HG02678 (cell line): ENCODE measurements at regions not wholly inside any gene's neighbourhood (a gene's known extent, or its start where the extent isn't known, plus 50 kb on each side); places are given as distances from the start of the nearest gene placed in this dataset.
"Not testable (repeated sequence)": the region's sequence is repeated elsewhere in the genome, so short reads cannot be mapped to it uniquely, and the experiment has no call there.

ENCODE experiments used
- ATAC-seq: cut with Tn5 transposase; IDR thresholded peaks from one replicate; pipeline ENCODE4 v1.9.1; 2021; ENCODE audit warnings: mild to moderate bottlenecking, moderate library complexity; ENCODE audit not compliant: unreplicated experiment

- no peak for ATAC-seq
These were observed 98.1 kb downstream of the NEDD1 start for GRCh38 chr12:97005174-97005573.

GRCh38 chr12:97005646-97006045, 98.6 kb downstream of the NEDD1 start:
- ATAC-seq: no peak

- no peak for ATAC-seq
These were observed 99.5 kb downstream of the NEDD1 start for GRCh38 chr12:97006585-97006984.

GRCh38 chr12:97016163-97016562, 109.1 kb downstream of the NEDD1 start:
- ATAC-seq: no peak

- ATAC-seq: no peak
These were observed 110.2 kb downstream of the NEDD1 start for GRCh38 chr12:97017213-97017612.

DNA sequence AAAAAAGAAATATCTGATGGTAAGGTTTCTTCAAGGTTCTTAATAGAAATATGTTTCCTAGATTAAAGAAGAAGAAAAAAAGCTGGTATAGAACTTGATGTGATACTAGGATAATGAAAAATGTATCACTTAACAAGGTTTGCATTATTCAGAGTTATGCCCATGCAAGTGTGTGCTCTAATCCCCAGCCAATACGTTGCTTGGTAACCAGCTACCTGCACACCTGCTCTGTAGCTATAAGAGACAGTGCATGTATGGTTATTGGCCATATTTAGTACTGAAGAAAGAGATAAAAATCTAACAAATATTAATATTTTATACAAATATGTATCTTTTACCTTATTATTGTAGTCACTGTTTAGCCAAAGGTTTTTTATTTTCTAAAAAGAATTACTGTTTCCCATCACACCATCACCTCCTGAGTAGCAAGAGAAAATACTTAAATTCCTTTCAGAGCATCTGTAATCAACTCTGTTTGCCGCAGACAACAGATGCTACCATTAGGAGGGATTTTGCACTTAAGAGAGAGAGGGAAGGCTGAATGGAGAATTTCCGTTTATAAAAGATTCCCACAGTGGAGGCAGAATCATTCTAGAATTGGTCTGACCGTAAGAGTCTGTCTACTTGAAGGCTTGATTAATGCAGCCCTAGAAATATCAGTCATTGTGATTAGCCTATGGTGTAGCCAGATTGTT, 115.6 kb downstream of the NEDD1 start:
- ATAC-seq: no peak

DNA sequence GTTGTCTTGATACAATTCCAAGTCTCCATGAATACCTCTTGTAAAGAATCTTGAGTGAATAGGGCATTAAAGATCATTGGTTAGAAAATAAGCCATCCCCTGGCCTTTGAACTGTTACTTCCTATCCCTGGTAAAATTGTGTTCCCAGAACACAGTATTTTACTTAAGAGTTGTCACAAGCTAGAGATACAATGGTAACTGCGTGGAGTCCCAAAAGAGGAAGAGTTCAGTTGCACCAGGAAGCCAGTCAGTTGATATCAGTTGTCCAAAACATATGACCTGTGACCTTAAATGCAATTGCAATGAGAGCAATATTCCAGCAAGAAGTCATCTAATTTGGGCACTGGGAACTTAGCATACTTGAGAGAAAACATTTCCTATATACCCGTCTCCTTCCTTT, 117.3 kb downstream of the NEDD1 start:
- no peak for ATAC-seq

GRCh38 chr12:97026901-97027300, 119.8 kb downstream of the NEDD1 start:
- ATAC-seq: no peak

DNA sequence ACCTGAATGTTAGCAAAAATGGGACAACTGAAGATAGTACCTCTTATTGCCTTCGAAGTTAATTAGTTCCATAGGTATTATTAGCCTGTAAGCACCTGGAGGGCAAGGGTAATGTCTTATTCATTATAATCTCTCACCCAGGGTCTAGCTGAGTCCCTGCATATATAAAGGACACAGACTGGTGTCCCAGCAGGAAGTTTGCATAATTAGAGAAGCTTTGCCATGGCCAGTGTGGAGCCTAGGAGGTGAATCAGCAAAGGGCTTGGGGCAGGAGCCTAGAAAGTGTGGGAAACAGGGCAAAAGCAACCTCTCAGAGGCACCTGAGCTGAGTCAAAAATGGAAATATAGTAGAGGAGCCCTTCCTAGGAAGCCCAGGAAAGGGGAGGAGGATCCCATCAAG, 120.4 kb downstream of the NEDD1 start:
- no peak for ATAC-seq

DNA sequence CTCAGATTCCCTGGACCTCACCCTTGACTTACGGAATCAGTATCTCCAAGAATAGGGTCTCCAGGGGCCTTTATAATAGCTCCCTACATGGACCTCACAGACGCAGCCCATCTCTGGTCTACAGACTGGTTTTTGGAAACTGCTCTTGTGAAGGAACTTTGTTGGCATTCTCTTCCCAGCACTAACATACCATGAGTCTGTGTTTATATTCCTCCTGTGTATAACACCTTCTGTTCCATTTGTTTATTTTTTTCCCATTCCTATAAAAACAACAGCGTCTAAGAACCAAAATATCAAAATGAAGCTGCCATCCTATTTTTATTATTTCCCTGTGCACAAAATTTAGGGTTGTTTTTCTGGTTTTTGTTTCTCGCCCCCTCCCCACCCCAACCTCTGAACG, 131.1 kb downstream of the NEDD1 start:
- ATAC-seq: no peak

GRCh38 chr12:97038834-97039233, 131.8 kb downstream of the NEDD1 start:
- no peak for ATAC-seq

DNA sequence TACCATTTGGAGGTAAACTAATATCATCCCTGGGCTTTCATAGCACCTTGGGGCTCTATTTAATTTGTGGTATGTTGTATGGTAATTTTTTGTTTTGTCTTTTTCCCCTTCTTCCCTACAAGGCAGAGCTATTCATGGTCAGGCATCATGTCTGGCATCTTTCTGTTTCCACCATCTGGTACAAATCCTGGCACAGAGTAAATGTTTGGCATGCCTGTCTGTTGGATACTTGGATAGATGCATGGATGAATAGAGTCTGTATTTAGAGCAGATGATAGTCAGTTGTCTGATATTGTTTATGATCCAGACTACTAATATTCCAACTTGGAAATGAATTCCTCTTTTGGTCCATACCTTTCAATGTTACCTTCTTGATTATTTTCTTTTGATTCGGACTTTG, 139.8 kb downstream of the NEDD1 start:
- ATAC-seq: no peak

DNA sequence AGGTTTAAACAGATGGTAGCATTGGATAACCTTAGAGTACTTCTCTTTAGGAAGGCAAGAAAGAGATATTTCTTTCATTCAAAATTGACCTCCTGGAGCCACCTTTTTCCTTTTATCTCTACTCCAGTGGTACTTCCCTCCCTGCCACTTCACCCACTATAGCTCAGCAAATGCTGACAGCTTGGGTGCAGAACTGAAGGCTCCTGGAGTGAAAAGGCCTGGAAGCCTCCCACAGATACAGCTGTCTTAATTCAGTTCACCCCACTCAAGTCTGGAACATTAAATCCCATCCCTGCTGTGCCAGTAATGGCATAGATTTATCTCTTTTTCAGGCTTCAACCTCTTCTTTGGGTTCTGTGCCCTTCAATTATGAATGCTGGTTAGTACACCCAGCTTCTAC, 140.3 kb downstream of the NEDD1 start:
- ATAC-seq: no peak

- ATAC-seq: no peak
These were observed 141.5 kb downstream of the NEDD1 start for GRCh38 chr12:97048421-97049035.

DNA sequence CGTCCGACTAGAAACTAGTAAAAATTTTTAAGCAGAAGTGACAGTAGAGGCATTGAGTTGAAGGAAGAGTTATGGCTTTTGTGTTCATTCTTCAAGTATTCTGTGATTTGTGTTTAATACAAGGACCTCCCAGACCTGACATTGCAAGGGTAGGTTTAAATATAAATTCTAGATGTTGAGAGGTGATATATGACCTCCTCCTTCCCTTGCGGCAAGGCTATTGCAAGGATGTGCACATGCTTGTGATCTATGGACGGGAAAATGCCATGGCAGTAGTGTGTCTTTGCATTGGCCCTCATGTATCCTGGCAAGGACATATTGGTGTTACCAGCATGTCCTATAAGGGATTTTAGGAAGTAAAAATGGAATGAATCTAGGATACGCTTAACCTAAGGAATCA, 143.5 kb downstream of the NEDD1 start:
- ATAC-seq: no peak

DNA sequence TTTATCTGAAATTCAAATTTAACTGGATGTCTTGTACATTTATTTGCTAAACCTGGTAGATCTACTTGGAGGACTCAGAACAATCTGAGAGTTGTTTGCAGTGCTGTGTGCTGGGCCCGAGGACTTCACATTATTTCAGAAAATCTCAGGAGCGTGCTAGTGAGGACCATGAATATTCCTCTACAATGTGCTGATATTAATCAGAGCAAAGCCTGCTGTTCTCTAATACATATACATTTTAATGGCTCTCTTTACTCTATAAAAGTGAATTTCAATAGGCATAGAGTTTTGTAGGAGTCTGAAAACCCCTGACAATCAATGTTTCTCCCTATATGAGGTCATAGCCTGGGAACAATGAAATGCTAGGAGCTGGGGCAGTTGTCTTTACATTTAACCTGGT, 144.3 kb downstream of the NEDD1 start:
- no peak for ATAC-seq

- no peak for ATAC-seq
These were observed 154.1 kb downstream of the NEDD1 start for GRCh38 chr12:97061171-97061570.

DNA sequence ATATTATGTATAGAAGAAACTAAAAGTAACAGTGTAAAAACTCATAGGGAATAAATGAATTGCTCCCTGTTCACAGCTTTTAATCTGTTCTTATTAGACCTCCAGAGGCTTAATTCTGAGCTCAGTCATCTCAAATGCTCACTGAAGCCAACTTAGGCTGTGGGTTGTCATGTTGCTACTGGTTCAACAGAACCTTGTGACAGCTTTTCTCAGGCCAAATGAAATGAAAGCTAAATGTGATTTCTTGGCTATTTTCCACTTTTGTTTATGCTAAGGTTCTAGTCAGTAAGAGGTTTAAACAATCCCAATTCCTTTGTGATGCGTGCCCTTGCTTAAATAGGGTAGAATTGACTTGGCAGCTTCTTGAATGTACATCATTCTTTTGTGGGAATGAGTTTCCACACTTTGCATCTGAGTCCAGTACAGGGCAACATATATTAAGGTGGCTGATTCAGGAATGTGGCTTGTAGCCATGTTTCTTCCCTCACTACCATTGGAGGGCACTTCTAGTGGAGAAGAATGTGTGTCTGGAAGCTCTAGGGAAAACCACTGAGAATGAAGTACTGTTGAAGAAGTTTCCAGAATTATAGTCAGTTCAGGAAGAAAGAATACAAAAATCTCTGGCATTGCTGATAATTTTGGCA, 156.4 kb downstream of the NEDD1 start:
- ATAC-seq: no peak

DNA sequence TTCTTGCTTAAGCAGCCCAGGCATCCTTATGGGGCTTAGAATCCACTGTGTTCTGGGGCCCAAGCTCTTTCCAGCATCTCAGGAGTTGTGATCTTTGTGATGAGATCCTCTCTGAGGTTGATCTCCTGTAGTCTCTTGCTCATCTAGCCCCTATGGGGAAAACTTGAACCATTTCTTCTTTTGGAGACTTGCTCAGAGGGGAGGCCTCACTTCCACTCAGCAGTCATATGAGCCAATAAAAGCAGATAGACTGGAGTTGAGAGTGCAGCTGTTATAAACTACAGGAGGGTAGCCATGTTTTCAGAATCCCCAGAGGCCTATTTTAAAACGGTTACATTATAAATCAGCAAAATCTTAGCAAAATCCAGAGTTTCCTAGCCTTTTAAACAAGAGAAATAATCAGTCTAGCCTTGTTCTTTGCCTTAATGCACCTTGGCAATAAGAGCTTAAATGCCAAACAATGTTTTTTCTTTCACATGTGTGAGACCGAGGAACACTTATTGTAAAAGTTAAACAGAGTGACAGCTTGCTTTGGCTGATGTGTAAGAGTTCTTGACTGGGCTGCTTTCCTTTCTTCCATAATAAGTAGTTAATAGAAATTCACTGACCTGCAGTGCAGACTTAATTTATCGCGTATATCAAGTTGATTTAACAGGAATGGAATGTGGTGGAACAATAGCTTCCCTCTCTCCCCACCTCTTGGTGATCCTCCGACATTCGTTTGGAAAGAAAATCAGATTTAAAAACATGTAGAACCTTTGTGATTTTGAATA, 168.3 kb downstream of the NEDD1 start:
- ATAC-seq: no peak

DNA sequence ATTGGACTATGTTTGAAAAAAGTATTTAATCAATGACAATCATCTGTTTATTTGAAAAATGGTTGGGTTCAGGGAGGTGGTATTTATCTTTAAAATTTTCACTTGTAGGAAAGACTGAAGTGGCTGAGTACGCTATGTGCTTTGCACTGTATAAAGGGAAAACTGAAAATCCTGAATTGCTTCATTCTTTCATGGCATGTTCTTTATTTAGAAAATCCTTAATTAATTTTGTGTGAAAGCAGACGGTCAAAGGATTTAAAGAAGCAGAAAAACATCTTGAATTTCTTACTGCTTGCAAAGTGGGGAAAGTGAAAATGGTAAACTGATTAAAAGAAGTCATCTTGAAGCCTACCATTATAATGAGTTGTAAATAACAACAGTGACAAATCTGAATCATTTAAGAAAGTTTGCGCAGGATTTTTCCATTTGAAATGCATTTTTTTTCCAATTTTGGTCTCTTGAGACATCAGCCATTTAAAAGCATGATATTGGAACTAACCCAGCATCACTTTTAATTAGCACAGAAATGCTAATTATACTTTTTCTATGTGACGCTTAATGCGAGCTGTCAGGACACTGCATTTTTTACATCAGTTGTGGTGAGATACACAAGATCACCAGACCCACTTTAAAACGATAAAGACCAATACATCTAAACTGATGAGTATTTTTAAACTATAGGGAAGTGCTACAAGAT, 169.0 kb downstream of the NEDD1 start:
- no peak for ATAC-seq

DNA sequence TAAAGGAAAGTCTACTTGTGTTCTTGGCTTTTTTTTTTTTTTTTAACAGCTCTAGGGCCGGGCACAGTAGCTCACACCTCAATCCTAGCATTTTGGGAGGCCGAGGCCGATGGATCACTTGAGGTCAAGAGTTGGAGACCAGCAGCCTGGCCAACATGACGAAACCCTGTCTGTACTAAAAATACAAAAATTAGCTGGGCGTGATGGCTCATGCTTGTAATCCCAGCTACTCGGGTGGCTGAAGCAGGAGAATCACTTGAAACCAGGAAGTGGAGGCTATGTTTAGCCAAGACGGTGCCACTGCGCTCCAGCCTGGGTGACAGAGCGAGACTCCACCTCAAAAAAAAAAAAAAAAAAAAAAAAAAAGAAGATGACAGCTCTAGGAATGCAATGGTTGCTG, 169.9 kb downstream of the NEDD1 start:
- not testable (repeated sequence) for ATAC-seq
